Breast epithelium (tissue), 4 donors: ENCODE measurements at regions not wholly inside any gene's neighbourhood (a gene's known extent, or its start where the extent isn't known, plus 50 kb on each side); places are given as distances from the start of the nearest gene placed in this dataset.

ENCODE experiments used
- DNase-seq, 2 donors: peaks; one replicate each; pipeline ENCODE4 v3.0.0-alpha.2; 2019; ENCODE audit warnings: low spot score in 2 of 2
- H3K27ac ChIP-seq, 2 donors: fragments of 200-600 bp; sonication (generic) in 1 of 2; one replicate each; pipeline ENCODE4 v1.5.1; 2016 to 2019; ENCODE audit warnings: mild to moderate bottlenecking in 1 of 2
- H3K27me3 ChIP-seq, 2 donors: fragments of 200-600 bp; sonication (generic) in 1 of 2; one replicate each; pipeline versions ENCODE4 v1.5.1 to v1.6.0; 2017 to 2019; ENCODE audit warnings: control low read depth in 1 of 2, mild to moderate bottlenecking in 1 of 2
- H3K36me3 ChIP-seq: fragments of 200-600 bp; one replicate; pipeline ENCODE4 v1.5.1; 2019
- H3K4me1 ChIP-seq, 2 donors: fragments of 200-600 bp; sonication (generic); one replicate each; pipeline ENCODE4 v1.5.1; 2016 to 2019; ENCODE audit warnings: control low read depth in 1 of 2
- H3K4me3 ChIP-seq, 3 donors: fragments of 200-600 bp; sonication (generic); 1 replicate in 2 of 3; 2 replicates in 1 of 3; pipeline ENCODE4 v1.5.1; 2016 to 2019; ENCODE audit warnings: mild to moderate bottlenecking in 3 of 3, moderate library complexity in 2 of 3
- H3K9me3 ChIP-seq, 2 donors: fragments of 200-600 bp; sonication (generic) in 1 of 2; one replicate each; pipeline ENCODE4 v1.5.1; 2016 to 2019; ENCODE audit warnings: control low read depth in 1 of 2
- CTCF ChIP-seq, 3 donors: fragments of 450-650 bp; IDR thresholded peaks; one replicate each; pipeline ENCODE4 v1.5.1; 2016 to 2017; ENCODE audit warnings: antibody characterized with exemption in 3 of 3, mild to moderate bottlenecking in 3 of 3, moderate library complexity in 3 of 3
- POLR2A ChIP-seq: fragments of 450-650 bp; IDR thresholded peaks from one replicate; pipeline ENCODE4 v1.6.1; 2016; ENCODE audit warnings: antibody characterized with exemption, mild to moderate bottlenecking, moderate library complexity
- POLR2AphosphoS5 ChIP-seq, 3 donors: sonication (generic); formaldehyde crosslinking; IDR thresholded peaks; one replicate each; pipeline ENCODE4 v1.6.1; 2017; ENCODE audit warnings: antibody characterized with exemption in 3 of 3
- intact Hi-C: fragments of 100-400 bp; cut with DNase I; formaldehyde crosslinking; loops from one replicate; pipeline ENCODE4 v1.15.1; 2023; ENCODE audit warnings: low total_unique reads

DNA sequence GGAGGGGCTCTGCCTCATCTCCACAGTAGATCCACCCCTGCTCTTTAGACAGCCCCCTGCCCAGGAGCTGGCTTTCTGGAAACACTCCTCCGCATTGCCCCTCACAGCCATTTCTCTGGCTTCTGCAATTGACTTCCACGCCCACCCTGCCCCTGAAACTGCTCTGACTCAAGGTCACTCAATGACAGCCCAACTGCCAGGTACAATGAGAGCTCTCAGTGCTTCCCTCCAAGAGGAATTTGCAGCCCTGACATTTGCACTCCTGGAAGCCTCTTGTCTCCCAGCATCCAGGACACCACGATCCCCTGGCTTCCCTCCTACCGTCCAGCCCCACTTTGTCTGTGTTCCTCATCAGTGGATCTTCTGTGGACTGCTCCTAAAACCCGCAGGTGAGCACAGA, 421.5 kb downstream of the SOX9 start:
- intact Hi-C loops: no loop called here

DNA sequence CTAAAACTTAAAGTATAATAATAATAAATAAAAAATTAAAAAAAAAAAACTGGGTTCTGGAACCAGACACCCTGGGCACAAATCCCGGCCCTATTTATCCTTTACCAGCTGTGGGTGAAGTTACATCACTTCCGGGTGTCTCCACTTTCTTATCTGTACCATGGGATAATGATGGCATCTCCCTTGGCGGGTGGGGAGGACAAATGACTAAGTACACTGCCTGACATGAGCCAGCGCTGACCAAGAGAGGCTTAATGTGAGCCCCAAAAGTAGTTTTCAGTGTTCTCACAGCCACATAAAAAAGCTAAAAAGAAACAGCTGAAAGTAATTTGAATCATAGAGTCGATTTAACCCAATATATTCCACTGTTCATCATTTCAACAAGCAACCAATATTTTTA, 424.9 kb downstream of the SOX9 start:
- Histone ChIP-seq H3K9me3 (no peaks in the 10 kb centered on the region), H3K27ac (no peak overlapping the region), H3K4me3 (no peak overlapping the region), H3K4me1 (no peaks in the 10 kb centered on the region), H3K36me3 (no peaks in the 10 kb centered on the region), H3K27me3 (no peaks in the 10 kb centered on the region)
- TF ChIP-seq POLR2A: no peak
- TF ChIP-seq POLR2AphosphoS5 (IDR thresholded peaks at IDR 0.05): no peak
- no peak for TF ChIP-seq CTCF (IDR thresholded peaks at IDR 0.05)
- DNase-seq: no peak
- intact Hi-C loops: no loop called here

More for the DNA sequence above, 421.5 kb downstream of the SOX9 start:
- no peaks in the 10 kb centered on the region for H3K9me3 ChIP-seq
- no peak for DNase-seq
- no peaks in the 10 kb centered on the region for H3K27me3 ChIP-seq
- no peaks in the 10 kb centered on the region for H3K36me3 ChIP-seq
- TF ChIP-seq POLR2A: no peak
- no peaks in the 10 kb centered on the region for H3K4me1 ChIP-seq
- no peak overlapping the region for H3K4me3 ChIP-seq
- no peak overlapping the region for H3K27ac ChIP-seq

GRCh38 chr17:72553051-72553755, 432.4 kb downstream of the SOX9 start:
- no peak for DNase-seq
- intact Hi-C loops: no loop called here
- no peaks in the 10 kb centered on the region for H3K9me3 ChIP-seq
- H3K4me3 ChIP-seq: no peak overlapping the region
- no peak overlapping the region for H3K27ac ChIP-seq
- H3K27me3 ChIP-seq: no peaks in the 10 kb centered on the region
- H3K36me3 ChIP-seq: no peaks in the 10 kb centered on the region
- no peak for TF ChIP-seq CTCF (IDR thresholded peaks at IDR 0.05)
- no peak for TF ChIP-seq POLR2AphosphoS5 (IDR thresholded peaks at IDR 0.05)
- no peak for TF ChIP-seq POLR2A
- no peaks in the 10 kb centered on the region for H3K4me1 ChIP-seq

GRCh38 chr17:72554508-72554907, 433.7 kb downstream of the SOX9 start:
- Histone ChIP-seq H3K9me3 (no peaks in the 10 kb centered on the region), H3K4me3 (no peak overlapping the region), H3K27ac (no peak overlapping the region), H3K27me3 (no peaks in the 10 kb centered on the region), H3K36me3 (no peaks in the 10 kb centered on the region), H3K4me1 (no peaks in the 10 kb centered on the region)
- intact Hi-C loops: no loop called here
- no peak for TF ChIP-seq POLR2AphosphoS5 (IDR thresholded peaks at IDR 0.05)
- no peak for TF ChIP-seq CTCF (IDR thresholded peaks at IDR 0.05)
- TF ChIP-seq POLR2A: no peak
- DNase-seq: no peak

DNA sequence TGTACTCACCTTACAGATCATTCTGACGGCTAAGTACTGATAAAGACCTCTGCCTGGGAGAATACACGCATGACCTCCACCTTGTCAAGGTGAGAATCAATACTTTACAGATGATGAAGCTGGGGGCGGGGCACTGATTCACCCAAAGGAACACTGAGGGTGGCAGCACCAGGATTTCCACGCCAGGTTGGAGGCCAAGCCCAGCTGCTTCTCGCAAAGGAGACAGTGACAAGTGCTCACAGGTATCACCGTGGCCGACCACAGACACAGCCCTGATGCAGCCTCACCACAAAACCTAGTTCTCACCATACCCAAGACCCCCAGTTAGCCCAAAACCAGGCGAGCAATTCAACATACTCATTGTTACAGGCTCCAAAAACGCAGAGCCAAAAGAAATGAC, 434.2 kb downstream of the SOX9 start:
- intact Hi-C loops: no loop called here
- DNase-seq: no peak
- Histone ChIP-seq H3K27me3 (no peaks in the 10 kb centered on the region), H3K36me3 (no peaks in the 10 kb centered on the region), H3K4me3 (no peak overlapping the region), H3K4me1 (no peaks in the 10 kb centered on the region), H3K27ac (no peak overlapping the region), H3K9me3 (no peaks in the 10 kb centered on the region)
- no peak for TF ChIP-seq POLR2AphosphoS5 (IDR thresholded peaks at IDR 0.05)
- no peak for TF ChIP-seq POLR2A
- TF ChIP-seq CTCF (IDR thresholded peaks at IDR 0.05): no peak
